SKM-1 (cell line): ENCODE measurements at regions not wholly inside any gene's neighbourhood (a gene's known extent, or its start where the extent isn't known, plus 50 kb on each side); places are given as distances from the start of the nearest gene placed in this dataset.

Experiments used
- DNase-seq: peaks from one replicate; lab custom pipeline; 2025; ENCODE audit not compliant: unreplicated experiment; lab: John Stamatoyannopoulos, UW

GRCh38 chr11:134712228-134713145, 300.4 kb upstream of the B3GAT1 start:
- no peak for DNase-seq

DNA sequence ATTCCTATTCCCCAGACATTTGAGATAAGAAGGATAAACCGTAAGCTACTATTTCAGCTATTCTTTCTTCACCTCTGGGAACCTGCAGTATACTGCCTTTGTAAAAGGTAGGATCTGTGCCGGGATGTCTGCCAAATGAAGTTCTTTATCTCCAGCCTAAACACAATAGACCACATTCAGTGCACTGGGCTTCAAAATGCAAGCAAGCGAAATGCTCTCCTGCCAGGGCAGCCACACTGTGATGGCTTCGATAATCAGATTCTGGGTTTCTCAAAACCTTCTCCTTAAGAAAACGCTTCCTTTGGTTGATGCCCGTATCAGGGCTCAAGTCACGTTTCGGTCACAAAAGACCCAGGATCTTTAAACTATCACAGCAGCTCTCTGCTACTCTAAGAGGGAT, 299.5 kb upstream of the B3GAT1 start:
- no peak for DNase-seq

GRCh38 chr11:134710861-134711407, 298.9 kb upstream of the B3GAT1 start:
- no peak for DNase-seq

- DNase-seq: no peak
Observed at GRCh38 chr11:134705858-134706257, 293.8 kb upstream of the B3GAT1 start.

DNA sequence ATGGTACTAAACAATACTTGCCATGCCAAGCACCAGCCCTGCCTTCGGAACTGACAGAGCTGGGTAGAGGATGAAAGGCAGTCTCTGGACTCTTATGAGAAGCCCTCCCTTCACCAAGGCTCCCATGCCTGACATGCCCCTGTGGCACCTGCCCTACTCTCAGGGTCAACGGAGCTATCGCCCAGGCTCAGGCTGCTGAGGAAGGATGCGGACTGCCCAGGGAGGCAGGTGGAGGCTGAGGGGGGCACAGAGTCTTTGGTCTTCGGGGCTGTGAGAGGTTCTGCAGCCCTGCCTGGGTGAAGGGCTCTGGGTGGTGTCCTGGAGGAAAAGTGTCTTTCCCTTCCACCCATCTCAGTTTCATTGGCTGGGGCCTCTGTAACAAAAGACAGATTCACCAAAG, 290.8 kb upstream of the B3GAT1 start:
- no peak for DNase-seq

GRCh38 chr11:134701564-134702165, 289.6 kb upstream of the B3GAT1 start:
- DNase-seq: no peak

DNA sequence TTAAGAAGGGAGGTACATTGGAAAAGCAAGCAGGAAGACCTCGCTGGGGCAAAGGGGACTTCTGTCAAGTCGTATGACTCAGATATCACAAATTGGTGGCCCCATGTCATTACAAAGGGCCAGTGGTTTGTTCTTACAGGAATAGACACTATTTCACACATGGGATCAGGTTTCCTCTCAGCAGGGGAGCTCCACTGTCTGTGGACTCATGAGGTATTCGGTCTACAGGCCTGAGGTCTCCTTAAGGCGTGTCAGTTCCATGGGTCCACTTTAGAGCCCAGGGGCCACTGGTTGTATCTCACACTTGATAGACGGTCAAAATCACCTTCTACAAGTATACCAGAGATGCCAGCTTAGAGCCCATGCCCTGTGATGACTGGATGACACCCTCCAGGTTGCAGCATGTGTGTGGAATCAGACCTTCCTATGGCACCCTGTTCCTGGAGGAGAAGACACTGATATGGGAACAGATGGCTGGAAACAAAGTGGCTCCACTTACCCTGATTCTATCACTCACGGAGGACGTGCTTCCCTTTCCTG, 288.1 kb upstream of the B3GAT1 start:
- DNase-seq: no peak

DNA sequence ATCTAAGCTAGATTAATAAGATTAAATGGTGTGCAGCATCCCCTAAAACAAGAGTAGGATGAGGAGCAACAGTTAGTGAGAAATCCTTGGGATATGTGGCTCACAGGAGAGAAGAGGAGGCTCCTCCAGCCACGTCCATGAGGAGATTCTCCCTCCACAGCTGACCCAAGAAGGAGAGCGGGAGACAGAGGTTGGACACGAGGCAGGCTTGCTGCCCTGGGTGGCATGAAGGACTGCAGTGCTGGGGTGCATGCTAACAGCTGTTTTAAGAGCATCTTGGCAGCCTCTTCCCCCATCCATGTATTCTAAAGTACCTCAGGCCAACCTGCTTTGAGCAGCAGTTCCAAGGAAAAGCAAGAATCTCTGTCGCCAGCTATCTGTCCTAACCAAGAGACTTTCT, 284.4 kb upstream of the B3GAT1 start:
- DNase-seq: no peak

DNA sequence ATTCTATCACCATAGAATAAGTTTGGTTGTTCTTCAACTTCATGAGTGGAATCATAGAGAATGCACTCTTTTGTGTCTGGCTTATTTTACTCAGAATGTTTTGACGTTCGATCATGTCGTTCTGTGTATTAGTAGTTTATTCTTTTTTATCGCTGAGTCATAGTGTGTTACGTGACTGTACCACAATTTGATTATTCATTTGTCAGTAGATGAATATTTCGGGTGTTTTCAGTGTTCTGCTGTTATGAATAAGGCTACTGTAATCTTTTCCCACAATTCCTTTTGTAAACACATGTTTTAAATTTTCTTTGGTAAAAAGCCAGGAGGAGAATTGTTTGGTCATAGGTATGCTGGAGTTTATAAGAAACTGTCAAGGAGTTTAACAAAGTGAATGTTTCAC, 279.9 kb upstream of the B3GAT1 start:
- DNase-seq: no peak

DNA sequence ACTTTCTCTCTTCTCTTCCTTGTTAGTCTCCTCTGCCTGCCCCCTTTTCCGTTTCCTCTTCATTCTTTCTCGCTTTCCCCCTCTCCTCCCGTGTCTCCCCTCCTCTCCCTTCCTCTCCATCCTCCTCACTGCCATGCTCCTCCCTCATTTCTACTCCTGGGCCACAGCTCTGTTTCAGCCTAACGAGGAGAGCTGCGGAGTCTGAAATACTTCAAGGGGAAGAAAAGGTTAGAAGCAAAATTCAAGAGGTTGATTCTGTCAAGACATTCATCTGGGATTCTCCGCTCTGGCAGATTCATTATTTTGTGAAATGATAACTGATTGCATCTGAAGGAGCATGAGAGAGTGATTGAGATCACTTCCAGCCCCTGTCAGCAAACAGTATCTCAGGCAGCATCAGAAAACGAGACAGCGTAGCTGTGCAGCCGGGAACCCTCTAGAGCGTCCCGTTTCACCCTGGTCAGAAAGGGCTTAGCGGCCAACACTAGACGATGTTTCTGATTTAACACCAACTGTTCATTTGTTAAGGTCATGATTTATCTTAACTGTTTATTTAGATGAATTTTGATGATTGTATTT, 279.3 kb upstream of the B3GAT1 start:
- DNase-seq: no peak

- no peak for DNase-seq
Observed at GRCh38 chr11:134689886-134690285, 277.8 kb upstream of the B3GAT1 start.

GRCh38 chr11:134687548-134687947, 275.5 kb upstream of the B3GAT1 start:
- DNase-seq: no peak

- DNase-seq: no peak
Observed at GRCh38 chr11:134686460-134687061, 274.5 kb upstream of the B3GAT1 start.

GRCh38 chr11:134685793-134686380, 273.8 kb upstream of the B3GAT1 start:
- DNase-seq: no peak

GRCh38 chr11:134684576-134684975, 272.5 kb upstream of the B3GAT1 start:
- no peak for DNase-seq

GRCh38 chr11:134683860-134684259, 271.8 kb upstream of the B3GAT1 start:
- DNase-seq: no peak

- DNase-seq: no peak
Observed at GRCh38 chr11:134682577-134682976, 270.5 kb upstream of the B3GAT1 start.

- DNase-seq: no peak
Observed at GRCh38 chr11:134679592-134679991, 267.6 kb upstream of the B3GAT1 start.

DNA sequence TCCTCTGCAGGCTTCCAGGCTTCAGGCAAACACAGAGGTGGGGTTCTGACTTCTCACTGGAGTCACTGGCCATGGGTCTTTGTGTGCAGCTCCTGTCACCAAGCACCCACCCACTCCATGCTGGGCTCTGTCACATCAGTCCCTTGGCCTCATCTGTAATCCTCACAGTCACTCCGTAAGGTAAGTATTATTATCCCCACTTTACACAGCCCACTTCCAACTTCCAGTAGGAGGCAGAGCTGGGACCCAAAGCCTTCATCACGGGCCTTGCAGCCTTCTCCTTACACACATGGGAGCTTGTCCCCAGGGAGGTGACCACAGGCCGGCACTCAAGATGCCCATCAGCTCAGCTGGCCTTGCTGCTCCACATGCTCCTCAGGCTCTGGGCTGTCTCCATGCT, 266.7 kb upstream of the B3GAT1 start:
- DNase-seq: no peak

DNA sequence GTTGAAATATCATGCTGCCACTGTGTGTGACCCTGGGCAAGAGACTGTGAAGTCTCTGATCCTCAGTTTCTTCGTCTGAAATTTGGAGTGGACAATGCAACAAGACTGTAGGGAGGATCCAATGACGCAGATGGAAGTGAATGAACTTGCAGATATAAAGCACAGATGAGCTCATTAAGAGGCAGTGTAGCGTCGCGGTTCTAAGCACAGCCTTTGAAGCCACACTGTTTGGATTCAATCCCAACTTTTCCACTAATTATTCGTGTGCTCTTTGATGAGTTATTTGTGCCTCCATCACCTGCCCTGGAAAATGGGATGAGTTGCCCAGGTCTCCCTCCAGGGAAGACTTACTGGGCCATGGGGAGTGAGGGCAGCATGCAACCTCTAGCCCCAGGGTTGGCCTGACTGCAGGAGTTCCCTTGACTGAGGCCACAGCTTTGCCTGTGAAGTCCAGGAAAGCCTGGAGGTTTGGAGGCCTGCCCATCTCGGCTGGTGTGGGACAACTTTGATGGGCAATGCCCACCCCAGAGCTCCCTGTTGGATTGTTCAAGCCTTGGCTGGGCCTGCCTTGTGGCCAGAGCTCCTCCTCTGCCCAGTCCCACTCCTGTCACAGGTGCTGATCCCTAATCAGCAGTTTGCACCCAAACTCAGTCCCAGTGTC, 266.0 kb upstream of the B3GAT1 start:
- no peak for DNase-seq
